UCSD-AML1 (cell line): ENCODE measurements at regions not wholly inside any gene's neighbourhood (a gene's known extent, or its start where the extent isn't known, plus 50 kb on each side); places are given as distances from the start of the nearest gene placed in this dataset.

Experiments used
- DNase-seq: peaks from one replicate; lab custom pipeline; 2025; ENCODE audit not compliant: unreplicated experiment; lab: John Stamatoyannopoulos, UW

DNA sequence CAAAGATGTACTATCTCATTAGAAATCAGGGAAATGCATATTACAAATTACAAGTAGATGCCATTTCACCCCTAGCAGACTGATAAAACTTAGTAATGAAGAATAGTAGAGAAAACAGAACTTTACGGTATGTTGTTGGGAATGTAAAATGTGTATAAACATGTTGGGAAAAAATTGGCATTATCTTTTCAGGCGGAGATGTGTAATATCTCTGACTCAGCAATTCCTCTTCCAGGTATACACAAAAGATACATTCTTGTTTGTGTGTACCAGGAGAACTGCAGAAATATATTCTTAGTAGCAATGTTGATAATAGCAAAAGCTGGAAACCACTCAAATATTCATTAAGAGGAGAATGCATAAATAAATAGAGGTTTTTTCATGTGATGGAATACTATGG, 204.5 kb downstream of the LPIN1 start:
- DNase-seq, result no peak

DNA sequence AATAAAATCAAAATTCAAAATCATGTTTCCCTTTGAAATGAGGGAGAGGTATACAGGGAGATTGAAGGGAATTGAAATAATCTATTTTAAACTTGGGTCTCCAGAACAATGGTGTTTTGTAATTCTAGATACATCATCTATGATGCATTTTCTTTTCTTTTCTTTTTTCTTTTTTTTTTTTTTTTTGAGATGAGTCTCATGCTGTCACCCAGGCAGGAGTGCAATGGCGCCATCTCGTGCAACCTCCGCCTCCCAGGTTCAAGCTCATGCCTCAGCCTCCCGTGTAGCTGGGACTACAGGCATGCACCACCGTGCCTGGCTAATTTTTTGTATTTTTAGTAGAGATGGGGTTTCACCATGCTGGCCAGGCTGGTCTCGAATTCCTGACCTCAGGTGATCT, 205.1 kb downstream of the LPIN1 start:
- peak; percentile 35 for DNase-seq

DNA sequence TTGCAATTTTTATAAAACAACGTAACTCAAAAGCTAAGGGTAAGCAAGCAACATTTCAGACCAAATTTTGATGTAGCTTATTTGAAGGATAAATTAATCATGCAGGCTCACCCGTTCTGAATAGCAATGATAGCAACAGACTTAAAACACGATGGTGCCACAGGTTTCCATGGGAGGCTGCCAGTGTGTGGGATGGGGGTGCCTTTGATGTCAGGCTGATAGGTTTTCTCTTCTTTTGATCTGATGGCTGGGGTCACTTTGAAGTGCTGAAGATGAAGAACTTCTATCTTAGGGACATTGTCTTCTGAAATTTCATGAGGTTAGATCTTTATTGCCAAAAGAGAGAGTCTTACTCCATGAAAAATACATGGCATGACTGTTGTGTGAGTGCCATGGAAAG, 206.8 kb downstream of the LPIN1 start:
- no peak for DNase-seq

DNA sequence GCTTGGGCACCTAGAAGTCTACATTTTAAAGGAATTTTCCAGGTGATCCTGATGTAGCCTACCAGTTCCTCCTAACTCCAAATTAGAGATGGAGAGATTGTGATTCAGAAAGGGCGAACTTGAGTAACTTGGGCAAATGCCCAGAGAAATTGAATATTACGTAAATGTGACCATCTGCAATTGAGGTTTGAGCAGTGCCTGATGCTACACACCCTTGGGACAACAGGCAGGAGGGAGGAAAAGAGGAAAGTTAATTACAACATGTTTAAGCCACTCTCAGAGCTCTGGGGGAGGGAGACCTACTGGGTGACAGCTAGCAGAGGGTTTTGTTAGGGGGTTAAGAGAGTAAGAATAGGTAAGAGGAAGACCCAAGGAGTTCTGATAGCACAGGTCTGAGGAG, 208.9 kb downstream of the LPIN1 start:
- no peak for DNase-seq

DNA sequence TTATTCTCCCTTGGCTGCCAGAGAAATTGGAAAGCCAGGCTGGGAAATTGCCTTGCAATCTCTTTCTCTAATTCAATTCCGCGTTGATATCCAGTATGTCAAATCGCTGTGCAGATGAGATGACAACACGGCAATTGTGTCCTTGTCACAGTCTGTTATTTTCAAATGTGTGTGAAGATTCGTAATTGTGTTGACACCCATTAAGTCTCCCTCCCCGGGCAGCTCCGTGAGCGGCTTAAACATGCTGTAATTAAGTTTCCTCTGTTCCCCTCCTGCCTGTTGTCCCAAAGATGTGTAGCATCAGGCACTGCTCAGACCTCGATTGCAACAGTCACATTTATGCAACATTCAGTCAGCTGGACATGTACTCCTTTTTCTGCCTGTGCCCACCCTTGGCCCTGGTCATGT, 209.5 kb downstream of the LPIN1 start:
- no peak for DNase-seq

DNA sequence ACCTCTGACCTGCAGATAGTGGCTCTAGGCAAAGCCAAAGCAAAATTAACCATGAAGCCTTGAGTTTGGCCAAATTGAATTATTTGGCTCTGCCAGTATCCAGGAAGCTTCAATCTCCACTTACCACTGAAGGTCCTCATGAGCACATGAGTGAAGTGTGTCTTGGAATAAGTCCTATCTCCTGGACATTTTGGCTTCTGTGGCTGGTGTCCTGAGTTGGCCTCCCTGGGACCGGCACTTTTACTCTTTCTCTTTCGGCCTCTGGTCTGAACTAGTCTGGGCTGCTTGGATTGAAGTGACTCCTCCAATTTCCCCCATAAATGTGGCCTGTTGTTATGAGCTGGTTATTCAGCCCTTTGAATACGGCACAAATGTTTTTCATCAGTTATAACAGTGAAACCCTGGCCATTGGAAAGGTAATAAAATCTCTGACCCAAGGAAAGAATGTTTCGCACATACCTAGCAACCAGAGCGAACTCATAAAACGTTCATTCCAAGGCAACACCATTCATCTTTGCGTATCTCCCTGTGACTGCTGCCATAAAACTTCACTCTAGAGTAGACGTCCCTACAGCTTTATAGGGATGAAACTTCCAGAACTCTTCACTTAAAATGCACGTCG, 216.4 kb downstream of the LPIN1 start:
- no peak for DNase-seq

DNA sequence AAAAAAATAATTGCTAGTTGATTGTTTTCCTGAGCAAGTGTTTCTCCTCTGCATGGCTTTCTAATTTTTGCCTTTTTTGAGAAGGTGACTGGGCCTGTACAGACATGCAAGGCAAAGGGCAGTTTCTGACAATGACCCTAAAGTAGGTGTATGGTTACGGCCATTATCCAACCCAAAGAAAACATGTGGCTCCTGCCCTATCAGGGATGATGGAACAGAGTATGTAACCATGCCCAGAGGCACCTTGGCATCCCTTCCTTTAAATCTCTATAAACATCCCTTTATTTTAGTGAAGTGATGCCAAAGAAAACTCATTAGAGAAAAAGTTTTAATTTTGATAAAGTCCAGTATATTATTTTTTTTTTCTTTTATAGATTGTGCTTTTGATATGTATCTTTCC, 217.5 kb downstream of the LPIN1 start:
- DNase-seq, result no peak

DNA sequence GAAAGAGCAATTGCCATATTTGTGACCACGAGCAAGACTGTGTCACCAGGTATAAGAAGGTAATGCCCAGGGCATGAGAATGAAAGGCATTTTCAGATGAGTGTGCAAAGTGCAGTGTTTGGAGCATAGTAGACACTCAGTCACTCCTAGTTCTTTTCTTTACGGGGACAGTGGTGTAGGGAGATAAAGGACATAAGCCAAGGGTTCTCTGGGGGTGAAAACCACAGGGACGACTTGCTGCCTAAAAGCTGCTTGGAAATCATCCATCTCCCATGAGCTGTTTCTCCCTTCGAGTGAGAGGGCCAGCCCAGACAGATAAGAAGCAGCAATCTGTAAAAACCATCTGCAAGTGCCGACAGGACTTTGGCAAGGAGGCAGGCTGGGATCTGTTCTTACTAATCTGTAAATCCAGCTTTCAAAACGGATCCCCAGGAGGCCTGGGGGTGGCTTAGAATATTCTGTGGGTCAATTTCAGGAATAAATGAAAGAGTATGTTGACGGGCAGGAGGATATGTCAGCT, 221.6 kb downstream of the LPIN1 start:
- no peak for DNase-seq

DNA sequence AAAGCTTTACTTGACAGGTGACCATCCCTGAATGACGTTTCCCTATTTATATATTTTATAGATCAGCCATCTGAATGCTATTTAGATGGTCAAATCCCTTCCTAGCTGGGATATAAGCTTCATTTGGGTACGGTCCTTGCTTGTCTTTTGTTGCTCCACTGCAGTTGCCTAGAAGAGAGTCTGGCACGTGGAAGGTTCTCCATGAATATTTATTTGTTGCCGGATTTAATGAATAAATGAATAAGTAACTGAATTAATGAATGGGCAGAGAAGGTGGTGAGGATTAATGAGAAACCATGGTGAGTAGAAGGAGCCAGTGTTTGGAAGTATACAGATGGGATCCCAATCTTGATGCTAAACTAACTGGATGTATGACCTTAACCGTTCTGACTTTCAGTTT, 222.1 kb downstream of the LPIN1 start:
- no peak for DNase-seq

DNA sequence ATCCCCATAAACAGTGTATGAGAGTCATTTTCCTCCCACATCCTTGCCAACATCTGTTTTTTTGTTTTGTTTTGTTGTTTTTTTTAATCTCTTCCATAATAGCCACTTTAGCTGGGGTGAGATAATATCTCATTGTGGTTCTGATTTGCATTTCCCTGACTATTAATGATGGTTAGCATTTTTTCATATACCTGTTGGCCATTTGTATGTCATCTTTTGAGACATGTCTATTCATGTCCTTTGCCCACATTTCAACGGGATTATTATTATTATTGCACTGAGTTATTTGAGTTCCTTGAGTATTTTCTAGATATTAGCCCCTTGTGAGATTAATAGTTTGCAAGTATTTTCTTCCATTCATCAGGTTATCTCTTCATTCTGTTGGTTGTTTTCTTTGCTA, 223.3 kb downstream of the LPIN1 start:
- no peak for DNase-seq

DNA sequence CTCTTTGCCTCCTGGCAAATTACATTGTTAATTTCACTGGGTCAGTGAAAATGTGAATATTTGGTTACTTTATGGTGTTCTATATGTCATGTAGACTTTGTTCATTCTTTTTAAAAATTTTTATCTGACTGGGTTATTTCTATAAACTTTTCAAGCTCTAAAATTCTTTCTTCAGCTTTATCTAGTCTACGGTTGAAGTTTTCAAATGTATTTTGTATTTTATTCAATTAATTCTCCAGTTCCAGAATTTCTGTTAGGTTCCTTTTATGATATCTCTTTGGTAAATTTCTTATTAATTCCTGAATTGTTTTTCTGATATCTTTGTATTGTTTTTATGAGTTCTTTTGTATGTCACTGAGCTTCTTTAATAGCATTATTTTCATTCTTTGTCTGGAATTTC, 228.1 kb downstream of the LPIN1 start:
- DNase-seq, result no peak

DNA sequence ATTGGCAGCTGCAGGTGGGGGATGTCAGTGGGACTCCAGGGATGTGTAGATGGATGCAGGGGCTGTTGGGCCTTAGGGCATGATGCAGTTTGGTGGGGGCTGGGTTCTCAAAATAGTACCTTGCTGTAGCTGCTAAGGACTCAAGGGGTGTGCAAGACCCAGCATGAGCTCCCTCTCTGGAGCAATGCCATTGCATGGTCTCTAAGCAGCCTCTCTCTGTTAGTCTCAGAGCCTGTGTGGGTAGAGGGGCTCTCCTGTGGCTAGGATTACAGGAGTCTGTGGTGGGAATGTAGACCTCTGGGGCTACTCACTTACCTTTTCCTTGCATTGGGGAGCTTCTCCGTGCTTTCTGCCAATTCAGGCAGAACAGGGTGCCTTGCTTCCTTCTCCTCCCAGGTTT, 228.9 kb downstream of the LPIN1 start:
- DNase-seq, result no peak

DNA sequence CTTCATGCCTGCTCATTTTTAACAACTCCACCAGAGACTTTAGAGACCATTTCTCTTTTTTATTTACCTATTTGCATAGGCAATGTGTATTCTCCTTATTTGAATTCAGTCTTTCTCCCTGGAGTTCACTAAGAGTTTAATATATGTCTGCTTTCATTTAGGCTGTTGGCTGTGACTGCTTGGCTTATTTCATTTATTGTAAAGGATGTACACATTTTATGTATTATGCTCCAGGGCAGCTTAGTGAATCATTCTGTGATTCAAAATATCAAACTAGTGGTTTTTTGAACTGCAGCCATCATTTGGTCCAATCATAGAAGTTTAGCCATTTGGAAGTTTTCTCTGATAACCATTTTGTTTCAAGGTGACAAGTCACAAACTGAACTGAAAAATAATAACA, 229.6 kb downstream of the LPIN1 start:
- no peak for DNase-seq

DNA sequence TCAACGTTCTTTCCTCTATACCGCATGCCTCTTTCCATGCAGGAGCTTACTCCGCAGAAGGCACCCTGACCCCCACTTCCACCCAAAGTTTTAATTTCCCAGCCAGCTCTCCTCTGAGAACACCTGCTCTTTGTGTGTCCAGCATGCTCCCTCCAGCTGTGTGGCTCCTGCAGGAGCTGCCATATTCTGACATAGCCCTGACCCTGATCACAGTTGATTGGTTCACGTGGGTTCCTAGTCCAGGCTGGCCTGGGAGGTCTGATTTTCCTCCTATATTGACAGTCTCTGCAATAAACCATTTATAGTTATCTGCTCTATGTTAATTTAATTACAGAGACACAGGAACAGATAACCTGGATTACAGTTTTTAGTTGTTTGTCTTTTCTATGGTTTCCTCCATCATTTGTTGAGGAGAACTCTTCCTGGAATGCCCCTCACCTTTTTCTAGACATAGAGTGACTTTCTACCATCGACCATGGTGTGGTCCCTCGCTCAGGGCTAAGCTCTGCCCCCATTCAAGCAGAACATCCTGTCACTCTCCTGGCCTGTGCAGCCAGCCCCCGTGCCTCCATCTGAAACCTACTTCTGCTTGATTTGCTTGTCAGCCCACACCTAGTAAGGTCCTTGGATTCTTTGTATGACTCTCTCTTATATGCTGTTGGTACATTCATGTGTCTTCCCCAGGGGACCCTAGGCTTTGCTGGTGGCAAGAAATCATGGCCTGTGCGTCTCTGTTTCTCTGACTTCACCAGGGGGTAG, 231.5 kb downstream of the LPIN1 start:
- no peak for DNase-seq

DNA sequence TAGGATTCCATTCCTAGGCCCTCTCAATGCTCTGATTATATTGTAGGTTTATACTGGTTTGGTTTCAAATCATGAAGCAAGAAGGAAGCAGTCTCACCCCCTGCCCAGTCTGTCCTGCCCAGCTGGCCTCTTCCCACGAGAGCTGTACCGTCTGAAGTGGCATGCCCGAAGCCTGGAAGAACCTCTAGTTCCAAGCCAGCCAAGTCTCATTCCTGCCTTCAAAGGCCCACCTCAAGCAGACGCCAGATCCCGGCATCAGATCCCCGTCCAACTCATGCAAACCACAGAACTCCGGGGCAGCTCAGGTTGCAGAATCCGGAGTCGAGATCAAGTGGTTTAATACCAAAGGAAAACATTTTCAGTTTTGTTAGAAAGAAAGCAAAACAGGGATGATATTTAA, 234.4 kb downstream of the LPIN1 start:
- DNase-seq, result no peak

DNA sequence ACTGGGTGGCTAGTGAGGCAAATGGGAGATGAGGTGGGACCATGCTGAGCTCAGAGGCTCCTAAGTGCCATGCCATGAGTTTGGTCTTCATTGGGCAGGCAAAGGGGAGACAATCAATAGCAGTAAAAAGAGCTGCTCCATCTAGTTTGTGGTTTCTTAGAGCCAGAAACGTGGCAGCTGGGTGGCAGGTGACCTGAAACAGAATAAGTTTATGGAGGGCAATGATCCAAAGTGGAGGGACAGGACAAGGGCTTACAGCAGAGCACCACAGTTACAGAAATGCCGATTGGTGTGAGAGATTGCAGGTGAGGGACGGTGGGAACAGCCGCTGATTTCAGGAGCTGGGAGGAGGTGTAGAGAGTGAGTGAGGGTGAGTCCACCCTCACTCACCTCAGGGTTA, 237.0 kb downstream of the LPIN1 start:
- no peak for DNase-seq

DNA sequence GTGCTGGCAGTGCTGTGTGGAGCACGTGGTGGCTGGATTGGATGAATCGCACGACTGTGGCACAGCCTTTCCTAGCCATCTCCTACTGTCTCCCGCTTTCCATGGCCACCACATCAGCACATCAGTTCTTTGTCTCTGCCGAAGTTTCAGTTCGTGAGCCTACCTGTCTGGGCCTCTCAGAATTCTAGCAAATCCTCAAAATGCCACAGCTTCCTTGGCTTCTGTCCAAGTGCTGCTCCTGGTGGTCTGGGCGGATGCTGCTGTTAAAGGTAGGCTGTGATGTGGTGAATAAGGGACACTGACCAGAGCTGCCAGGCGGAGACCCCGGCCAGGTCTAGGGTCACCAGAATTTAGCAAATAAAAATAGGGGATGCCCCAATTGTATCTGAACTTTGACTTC, 237.4 kb downstream of the LPIN1 start:
- DNase-seq, result no peak

DNA sequence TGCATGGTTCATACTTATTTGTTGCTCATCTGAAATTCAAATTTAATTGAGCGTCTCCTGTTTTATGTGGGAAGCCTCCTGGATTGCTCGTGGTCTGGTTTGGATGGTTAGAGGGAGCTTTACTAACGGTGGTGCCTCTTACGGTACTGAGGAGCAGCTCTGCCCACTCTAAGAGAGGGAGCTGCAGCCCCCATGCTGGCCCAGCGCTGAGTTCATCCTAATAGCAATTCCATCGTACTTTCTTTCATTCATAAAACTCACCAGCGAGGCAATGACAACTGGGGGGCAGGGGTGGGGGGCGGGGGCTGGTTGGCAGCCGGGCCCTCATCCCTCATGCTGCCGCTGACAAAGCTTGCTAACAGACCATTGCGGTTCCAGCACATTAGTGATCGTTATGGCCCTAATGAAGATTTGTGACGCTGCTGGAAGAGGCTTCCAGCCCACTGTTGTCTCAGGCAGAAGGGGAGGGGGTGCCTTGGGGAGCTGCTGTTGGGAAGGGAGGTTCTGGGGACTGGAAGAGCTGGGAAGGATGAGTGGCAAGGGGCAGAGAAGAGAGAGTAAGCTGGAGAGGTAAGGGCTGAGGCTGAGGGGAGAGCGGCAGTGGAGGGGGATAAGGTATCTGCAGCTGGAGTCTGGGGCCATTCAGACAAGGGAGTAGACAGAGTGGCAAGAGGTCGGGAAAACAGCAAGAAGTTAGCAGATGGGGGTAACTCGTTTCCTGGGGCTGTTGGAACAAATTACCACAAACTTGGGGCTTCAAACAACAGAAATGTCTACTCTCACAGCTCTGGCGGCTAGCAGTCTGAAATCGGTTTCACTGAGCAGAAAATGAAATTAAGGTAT, 238.1 kb downstream of the LPIN1 start:
- no peak for DNase-seq

DNA sequence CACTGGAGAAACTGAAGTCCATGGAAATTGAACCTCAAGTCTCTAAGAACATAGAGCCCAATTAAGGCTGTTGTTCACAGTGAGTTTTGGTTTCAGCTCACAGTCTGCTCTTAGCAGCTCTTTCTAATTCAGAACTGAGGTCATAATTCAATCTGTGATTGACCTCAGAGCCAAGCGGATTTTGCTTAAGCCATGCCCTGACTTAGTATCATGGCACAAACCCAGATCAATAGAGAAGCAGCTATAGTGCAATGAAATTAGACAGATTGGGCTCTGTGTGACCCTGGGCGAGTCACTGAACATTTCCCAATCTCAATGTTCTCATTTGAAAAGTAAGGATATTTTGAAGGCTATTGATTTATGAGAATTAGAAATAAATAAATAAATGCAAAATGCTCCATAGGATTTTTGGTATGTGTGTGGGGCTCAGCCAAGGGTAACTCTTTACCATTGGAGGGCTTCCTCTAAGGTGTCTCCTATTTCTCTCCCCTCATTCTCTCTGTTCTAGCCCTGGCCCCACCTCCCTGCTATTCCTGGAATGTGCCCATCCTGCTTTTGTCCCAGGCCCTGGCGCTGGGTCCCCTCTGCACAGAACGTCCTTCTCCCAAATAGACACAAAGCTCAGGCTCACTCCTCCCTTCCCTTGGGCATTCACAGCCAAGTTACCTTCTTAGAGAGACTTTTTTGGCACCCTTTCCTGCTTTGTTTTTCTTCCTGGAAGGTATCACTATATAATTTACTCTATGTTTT, 239.6 kb downstream of the LPIN1 start:
- no peak for DNase-seq

DNA sequence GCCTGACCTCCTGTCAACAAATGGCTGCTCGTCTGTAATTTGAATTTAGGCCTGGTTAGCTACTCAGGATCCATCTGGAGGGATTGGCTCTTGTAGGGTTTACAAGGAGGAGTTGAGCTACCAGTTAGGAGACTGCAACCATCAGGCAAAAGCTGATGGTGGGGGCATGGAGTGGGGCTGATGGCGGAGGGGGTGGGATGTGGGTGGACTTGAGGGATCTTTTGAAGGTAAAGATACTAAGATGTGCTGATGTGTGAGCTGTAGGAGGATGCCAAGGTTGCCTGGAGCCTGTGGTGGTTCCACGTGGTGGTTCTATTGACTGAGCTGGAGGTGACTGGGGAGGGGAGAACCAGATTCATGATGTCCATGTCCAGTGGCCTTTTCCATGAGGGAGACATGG, 240.7 kb downstream of the LPIN1 start:
- no peak for DNase-seq

DNA sequence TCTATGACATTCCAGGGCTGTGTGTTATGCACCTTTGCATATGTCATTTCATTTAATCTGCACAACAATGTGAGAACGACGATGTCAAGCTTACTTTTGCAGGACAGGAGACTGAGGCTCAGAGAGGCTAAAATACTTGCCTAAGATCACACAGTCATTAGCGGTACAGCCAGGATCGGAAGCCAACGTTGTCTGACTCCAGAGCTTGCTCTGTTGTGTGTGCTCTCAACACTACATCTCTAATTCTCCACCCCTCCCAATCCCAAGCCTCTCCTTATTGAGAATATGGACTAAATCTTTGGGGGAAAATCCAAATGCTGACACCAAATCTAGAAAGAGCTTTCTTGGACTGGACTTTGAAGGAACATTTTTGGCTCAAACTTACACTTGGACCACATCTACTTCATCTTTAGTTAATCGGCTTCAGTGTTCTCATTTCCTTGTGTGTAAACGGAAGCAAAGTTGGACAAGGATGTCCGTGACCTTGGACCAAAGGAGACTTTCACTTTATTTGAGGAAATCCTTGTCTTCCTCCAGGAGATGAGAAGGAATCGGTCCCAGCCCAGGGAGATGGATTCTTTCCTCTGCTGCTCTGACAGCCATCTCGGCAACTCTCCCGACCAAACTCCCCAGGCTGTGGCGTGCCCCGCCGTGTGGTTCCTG, 242.4 kb downstream of the LPIN1 start:
- no peak for DNase-seq
